LHCN-M2 (cell line): ENCODE measurements at regions not wholly inside any gene's neighbourhood (a gene's known extent, or its start where the extent isn't known, plus 50 kb on each side); places are given as distances from the start of the nearest gene placed in this dataset.

ENCODE experiments used
- DNase-seq: peaks from one replicate; pipeline ENCODE4 v3.0.0-alpha.2; 2012; ENCODE audit warnings: low read depth

GRCh38 chr10:94281654-94282053, 81.1 kb downstream of the NOC3L start:
- no peak for DNase-seq

DNA sequence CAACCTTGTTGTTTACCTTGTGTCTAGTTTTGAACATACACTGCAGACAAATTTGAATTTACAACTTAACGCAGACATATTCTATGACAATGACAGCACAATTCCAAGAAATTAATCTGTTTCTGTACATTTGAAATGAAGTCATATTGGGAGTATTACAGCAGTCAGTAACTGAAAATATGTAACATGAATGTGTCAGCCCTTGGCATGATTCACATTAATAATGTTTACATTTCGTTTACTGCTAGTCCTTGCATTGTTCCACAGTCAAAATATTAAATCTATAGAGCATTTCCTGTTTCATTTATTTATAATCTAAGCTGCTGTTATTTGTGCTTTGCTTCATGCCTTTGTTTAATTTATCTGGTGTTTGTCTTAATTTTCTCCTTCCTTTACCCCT, 80.4 kb downstream of the NOC3L start:
- no peak for DNase-seq
